ENCODE measurements at regions not wholly inside any gene's neighbourhood (a gene's known extent, or its start where the extent isn't known, plus 50 kb on each side); places are given as distances from the start of the nearest gene placed in this dataset.

GRCh38 chr3:158882445-158882844 lies 80.6 kb downstream of the MFSD1 start:
- no peak overlapping the region for H3K4me3 ChIP-seq
- H3K4me2 ChIP-seq: no peak overlapping the region
- no peak overlapping the region for H3K27ac ChIP-seq
- TF ChIP-seq EZH2phosphoT487 (IDR thresholded peaks at IDR 0.05; ENCODE audit: low read depth, severe bottlenecking, unreplicated experiment) (no peak), CTCF (IDR thresholded peaks at IDR 0.05; ENCODE audit: poor library complexity) (no peak), EZH2 (IDR thresholded peaks at IDR 0.05; ENCODE audit: borderline replicate concordance) (no peak)
- H2AFZ ChIP-seq: no peak overlapping the region
- H3K27me3 ChIP-seq: no peaks in the 10 kb centered on the region
- no peaks in the 10 kb centered on the region for H3K79me2 ChIP-seq
- H3K4me1 ChIP-seq (ENCODE audit: insufficient read depth): no peaks in the 10 kb centered on the region
- no peaks in the 10 kb centered on the region for H3K9me3 ChIP-seq (ENCODE audit: low read depth)
- no peak for DNase-seq (ENCODE audit: low spot score)
- no peaks in the 10 kb centered on the region for H3K9me2 ChIP-seq (replicated peaks; ENCODE audit: insufficient read depth)
- WGBS (ENCODE audit: low lambda C conversion rate, missing lambda C conversion rate): 84% methylated on average over 4 of the region's 4 CpGs
- H4K20me1 ChIP-seq (ENCODE audit: insufficient read depth, poor library complexity, severe bottlenecking): no peaks in the 10 kb centered on the region
- no peaks in the 10 kb centered on the region for H3K36me3 ChIP-seq (replicated peaks; ENCODE audit: insufficient read depth, low read depth)

DNA sequence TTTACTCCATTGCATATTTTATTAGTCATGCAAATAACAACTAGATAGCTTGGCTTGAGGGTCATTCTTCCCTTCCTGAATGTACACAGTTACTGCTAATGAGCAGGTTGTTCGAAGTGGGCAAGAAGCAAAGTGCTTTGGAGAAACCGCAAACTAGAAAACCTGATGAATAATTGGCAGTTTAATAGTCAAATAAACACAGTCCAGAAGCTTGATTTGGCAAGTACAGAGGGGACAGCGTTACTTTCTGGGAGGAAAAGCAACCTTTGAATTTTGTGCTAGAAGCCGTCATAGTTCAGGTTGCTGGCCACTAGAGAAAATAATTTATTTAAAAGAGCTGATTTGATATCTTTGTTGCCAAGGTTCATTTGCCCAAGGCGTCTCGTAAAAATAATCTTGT lies 94.9 kb downstream of the MFSD1 start:
- H3K9me2 ChIP-seq (replicated peaks; ENCODE audit: insufficient read depth): no peaks in the 10 kb centered on the region
- H3K4me1 ChIP-seq (ENCODE audit: insufficient read depth): no peaks in the 10 kb centered on the region
- H3K27me3 ChIP-seq: no peaks in the 10 kb centered on the region
- no peak for TF ChIP-seq CTCF (IDR thresholded peaks at IDR 0.05; ENCODE audit: poor library complexity)
- no peak for TF ChIP-seq EZH2phosphoT487 (IDR thresholded peaks at IDR 0.05; ENCODE audit: low read depth, severe bottlenecking, unreplicated experiment)
- TF ChIP-seq EZH2 (IDR thresholded peaks at IDR 0.05; ENCODE audit: borderline replicate concordance): no peak
- no peak overlapping the region for H3K4me3 ChIP-seq
- H3K27ac ChIP-seq: no peak overlapping the region
- no peak for DNase-seq (ENCODE audit: low spot score)
- H3K4me2 ChIP-seq: no peak overlapping the region
- no peaks in the 10 kb centered on the region for H3K9me3 ChIP-seq (ENCODE audit: low read depth)
- no peaks in the 10 kb centered on the region for H3K79me2 ChIP-seq
- H2AFZ ChIP-seq: no peak overlapping the region
- no peaks in the 10 kb centered on the region for H3K36me3 ChIP-seq (replicated peaks; ENCODE audit: insufficient read depth, low read depth)
- no peaks in the 10 kb centered on the region for H4K20me1 ChIP-seq (ENCODE audit: insufficient read depth, poor library complexity, severe bottlenecking)
- 79% methylated on average over 6 of the region's 6 CpGs for WGBS (ENCODE audit: low lambda C conversion rate, missing lambda C conversion rate)

- whole genome bisulfite sequencing (ENCODE audit: low lambda C conversion rate, missing lambda C conversion rate): 94% methylated on average over 1 of the region's 1 CpG
- H3K27me3 ChIP-seq: no peaks in the 10 kb centered on the region
Observed at GRCh38 chr3:158906749-158907148, 104.9 kb downstream of the MFSD1 start.

More at GRCh38 chr3:158906749-158907148, 104.9 kb downstream of the MFSD1 start:
- H2AFZ ChIP-seq: no peak overlapping the region
- no peak overlapping the region for H3K4me3 ChIP-seq
- no peaks in the 10 kb centered on the region for H3K4me1 ChIP-seq (ENCODE audit: insufficient read depth)
- no peaks in the 10 kb centered on the region for H4K20me1 ChIP-seq (ENCODE audit: insufficient read depth, poor library complexity, severe bottlenecking)
- no peaks in the 10 kb centered on the region for H3K36me3 ChIP-seq (replicated peaks; ENCODE audit: insufficient read depth, low read depth)
- H3K27ac ChIP-seq: no peak overlapping the region
- TF ChIP-seq CTCF (IDR thresholded peaks at IDR 0.05; ENCODE audit: poor library complexity) (no peak), EZH2phosphoT487 (IDR thresholded peaks at IDR 0.05; ENCODE audit: low read depth, severe bottlenecking, unreplicated experiment) (no peak), EZH2 (IDR thresholded peaks at IDR 0.05; ENCODE audit: borderline replicate concordance) (no peak)
- DNase-seq (ENCODE audit: low spot score): no peak
- no peaks in the 10 kb centered on the region for H3K9me3 ChIP-seq (ENCODE audit: low read depth)
- H3K4me2 ChIP-seq: no peak overlapping the region
- H3K79me2 ChIP-seq: no peaks in the 10 kb centered on the region
- no peaks in the 10 kb centered on the region for H3K9me2 ChIP-seq (replicated peaks; ENCODE audit: insufficient read depth)

All from hepatocyte (in vitro differentiated cells).